DND-41 (cell line): ENCODE measurements at regions not wholly inside any gene's neighbourhood (a gene's known extent, or its start where the extent isn't known, plus 50 kb on each side); places are given as distances from the start of the nearest gene placed in this dataset.

Source experiments
- CTCF ChIP-seq: IDR thresholded peaks from 2 replicates; pipeline ENCODE4 v1.5.1; 2012; ENCODE audit warnings: borderline replicate concordance, low read length, moderate library complexity, mild to moderate bottlenecking; ENCODE audit not compliant: poor library complexity, severe bottlenecking; ENCODE audit errors: extremely low read depth
- EZH2 ChIP-seq: IDR thresholded peaks from 3 replicates; pipeline ENCODE4 v1.6.1; 2012; ENCODE audit warnings: borderline replicate concordance, low read depth, mild to moderate bottlenecking, moderate library complexity, low read length, inconsistent platforms; ENCODE audit not compliant: severe bottlenecking

- no peak for TF ChIP-seq CTCF
- TF ChIP-seq EZH2: no peak
Measured at GRCh38 chr5:87541033-87541432, 128.3 kb upstream of the CCNH start.
